Fibroblast of mammary gland (primary cell): ENCODE measurements at regions not wholly inside any gene's neighbourhood (a gene's known extent, or its start where the extent isn't known, plus 50 kb on each side); places are given as distances from the start of the nearest gene placed in this dataset.
"Not testable (repeated sequence)": the region's sequence is repeated elsewhere in the genome, so short reads cannot be mapped to it uniquely, and the experiment has no call there.

ENCODE experiments used
- DNase-seq: peaks from one replicate; pipeline ENCODE4 v3.0.0-alpha.2; 2010; ENCODE audit warnings: low read depth
- H3K4me3 ChIP-seq: 2 replicates; pipeline ENCODE4 v1.5.1; 2011; ENCODE audit warnings: low read depth, mild to moderate bottlenecking, low read length, moderate library complexity; ENCODE audit not compliant: control insufficient read depth
- TF ChIP-seq, protein P1 (sequence below): conservative IDR thresholded peaks from 2 replicates; pipeline ENCODE4 v1.5.1; 2011; ENCODE audit warnings: low read depth, low read length, inconsistent platforms; ENCODE audit not compliant: control insufficient read depth, insufficient read depth

DNA sequence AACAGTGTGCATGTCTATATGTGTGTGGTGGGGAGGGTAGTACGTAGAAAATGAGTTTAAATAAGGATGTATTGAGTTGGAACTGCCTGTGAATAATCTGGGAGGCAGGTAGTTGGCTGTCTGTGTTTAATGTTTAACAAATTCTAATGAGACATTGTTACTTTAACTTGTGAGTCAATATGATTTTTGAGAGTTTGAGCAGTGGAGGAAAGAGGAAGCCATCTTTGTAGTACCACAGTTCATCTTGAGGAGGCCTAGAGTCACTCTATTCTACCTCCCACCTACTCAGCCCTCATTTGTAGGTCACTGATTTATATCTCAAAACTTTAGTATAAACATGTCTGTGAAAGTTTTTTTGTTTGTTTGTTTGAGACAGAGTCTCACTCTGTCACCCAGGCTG lies 129.9 kb upstream of the ITGB1 start:
- DNase-seq = no peak
- no peak overlapping the region for H3K4me3 ChIP-seq
- TF ChIP-seq, protein P1, sequence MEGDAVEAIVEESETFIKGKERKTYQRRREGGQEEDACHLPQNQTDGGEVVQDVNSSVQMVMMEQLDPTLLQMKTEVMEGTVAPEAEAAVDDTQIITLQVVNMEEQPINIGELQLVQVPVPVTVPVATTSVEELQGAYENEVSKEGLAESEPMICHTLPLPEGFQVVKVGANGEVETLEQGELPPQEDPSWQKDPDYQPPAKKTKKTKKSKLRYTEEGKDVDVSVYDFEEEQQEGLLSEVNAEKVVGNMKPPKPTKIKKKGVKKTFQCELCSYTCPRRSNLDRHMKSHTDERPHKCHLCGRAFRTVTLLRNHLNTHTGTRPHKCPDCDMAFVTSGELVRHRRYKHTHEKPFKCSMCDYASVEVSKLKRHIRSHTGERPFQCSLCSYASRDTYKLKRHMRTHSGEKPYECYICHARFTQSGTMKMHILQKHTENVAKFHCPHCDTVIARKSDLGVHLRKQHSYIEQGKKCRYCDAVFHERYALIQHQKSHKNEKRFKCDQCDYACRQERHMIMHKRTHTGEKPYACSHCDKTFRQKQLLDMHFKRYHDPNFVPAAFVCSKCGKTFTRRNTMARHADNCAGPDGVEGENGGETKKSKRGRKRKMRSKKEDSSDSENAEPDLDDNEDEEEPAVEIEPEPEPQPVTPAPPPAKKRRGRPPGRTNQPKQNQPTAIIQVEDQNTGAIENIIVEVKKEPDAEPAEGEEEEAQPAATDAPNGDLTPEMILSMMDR = no peak

DNA sequence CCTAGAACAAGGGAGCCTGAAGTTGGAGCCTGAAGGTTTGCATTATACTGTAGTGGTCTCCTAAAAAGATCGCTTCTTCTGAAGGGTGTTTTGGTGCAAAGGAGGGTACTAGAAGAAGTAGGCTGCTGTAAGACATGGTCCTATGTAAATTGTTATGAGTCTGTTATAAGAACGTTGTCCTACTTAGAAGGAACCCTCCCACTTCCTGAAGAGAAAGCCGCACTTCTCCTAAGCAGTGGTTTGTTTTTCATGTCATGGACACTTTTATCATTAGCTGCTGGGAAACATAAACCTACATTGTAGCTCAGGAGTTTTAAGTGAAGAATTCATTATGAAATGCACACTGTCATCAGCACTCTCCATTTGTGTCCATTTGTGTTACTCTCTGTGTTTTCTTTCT lies 129.1 kb upstream of the ITGB1 start:
- TF ChIP-seq, protein P1 = no peak
- DNase-seq = no peak
- H3K4me3 ChIP-seq = no peak overlapping the region

DNA sequence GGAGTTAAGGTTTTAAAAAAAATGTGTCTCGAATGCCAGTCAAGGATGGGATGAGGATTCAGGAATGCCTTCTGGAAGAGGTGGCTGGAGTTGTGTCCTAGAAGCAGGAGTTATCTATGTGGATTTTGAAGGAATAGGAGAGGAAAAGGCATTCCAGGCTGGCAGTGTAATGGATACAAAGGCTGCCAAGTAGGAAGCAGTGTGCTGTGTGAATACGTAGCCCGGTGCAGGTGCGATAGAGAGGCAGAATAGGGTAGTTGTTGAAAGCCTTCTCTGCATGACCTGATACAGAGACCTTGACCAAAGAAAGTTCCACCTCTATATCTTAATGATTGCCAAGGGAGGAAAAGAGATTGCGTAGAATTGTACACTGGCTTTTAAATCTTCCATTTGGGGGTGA lies 128.1 kb upstream of the ITGB1 start:
- no peak overlapping the region for H3K4me3 ChIP-seq
- no peak for DNase-seq
- TF ChIP-seq, protein P1 = no peak

DNA sequence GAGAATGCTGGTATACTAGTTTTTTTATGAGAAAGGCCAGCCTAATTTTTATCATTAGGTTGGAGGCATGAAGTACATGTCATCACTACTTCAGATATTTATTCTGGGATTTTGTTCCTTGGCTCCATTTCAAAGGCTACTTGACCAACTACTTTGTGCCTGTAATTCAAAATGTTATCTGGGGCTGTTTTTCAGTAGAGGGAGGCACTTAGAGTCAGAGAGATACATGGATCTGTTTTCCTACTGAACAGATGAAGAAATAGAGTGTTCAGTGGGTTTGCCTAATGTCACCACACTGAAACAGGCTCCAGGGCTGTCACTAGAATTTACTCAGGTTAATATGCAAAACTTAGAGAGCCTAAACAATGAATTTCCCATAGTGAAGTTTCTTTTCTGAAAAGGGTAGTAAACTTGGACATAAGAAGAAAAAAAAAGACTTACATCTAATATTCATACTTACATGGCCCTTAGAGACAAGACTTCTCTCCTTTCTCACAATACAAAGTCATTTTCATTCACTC lies 127.3 kb upstream of the ITGB1 start:
- H3K4me3 ChIP-seq = no peak overlapping the region
- TF ChIP-seq, protein P1 = no peak
- DNase-seq = no peak

DNA sequence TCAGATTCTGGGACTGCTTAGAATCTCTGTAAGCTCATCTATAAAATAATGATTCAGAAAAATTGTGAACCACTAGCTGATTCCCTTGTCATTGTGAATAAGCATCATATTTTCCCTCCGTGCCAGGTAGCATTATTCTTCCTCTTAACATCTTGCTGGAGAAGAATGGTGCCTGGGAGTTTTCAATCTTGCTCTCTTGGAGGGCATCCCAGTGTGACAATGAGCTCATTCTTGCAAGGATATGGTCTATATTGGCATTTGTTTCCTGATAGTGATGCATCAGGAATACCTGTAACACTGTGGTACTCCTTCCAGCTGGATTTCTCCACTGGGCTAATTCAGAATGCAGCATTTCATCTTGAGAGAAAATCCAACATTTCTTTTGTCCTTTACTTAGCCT lies 126.4 kb upstream of the ITGB1 start:
- DNase-seq = no peak
- H3K4me3 ChIP-seq = no peak overlapping the region
- TF ChIP-seq, protein P1 = no peak

DNA sequence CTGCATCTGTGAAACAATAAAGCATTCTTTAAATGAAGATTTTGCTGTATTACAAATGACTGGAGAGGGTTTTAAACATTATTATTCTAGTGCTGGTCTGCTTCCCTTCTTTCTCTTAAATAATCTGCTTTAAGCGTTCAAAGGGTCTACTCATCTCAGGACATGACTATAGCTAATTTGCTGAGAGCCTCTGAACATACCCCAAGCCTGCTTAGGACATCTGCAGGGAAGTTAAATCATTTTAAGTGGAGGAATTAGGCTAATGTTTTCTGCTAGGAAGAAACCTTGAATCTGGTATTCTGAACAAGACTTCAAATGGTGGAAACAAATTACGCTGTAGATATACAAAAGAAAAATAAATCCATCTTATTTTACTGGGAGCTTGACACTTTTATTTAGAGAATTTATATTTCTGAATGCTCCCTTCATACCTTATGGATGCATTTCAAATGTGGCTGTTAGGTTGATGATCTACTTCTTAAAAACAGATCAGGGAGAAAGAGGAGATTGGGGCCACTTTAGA lies 124.4 kb upstream of the ITGB1 start:
- DNase-seq = no peak
- no peak overlapping the region for H3K4me3 ChIP-seq
- TF ChIP-seq, protein P1 = no peak

DNA sequence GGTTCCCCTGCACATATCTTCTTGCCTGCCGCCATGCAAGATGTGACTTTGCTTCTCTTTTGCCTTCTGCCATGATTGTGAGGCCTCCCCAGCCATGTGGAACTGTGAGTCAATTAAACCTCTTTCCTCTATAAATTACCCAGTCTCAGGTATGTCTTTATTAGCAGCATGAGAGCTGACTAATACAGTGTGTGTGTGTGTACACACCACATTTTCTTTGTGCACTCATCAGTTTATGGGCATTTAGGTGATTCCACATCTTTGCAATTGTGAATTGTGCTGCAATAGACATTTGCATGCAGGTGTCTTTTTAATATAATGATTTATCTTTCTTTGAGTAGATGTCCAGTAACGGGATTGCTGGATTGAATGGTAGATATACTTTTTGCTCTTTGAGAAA lies 122.4 kb upstream of the ITGB1 start:
- H3K4me3 ChIP-seq, DNase-seq: not testable (repeated sequence)
